ENCODE measurements at regions not wholly inside any gene's neighbourhood (a gene's known extent, or its start where the extent isn't known, plus 50 kb on each side); places are given as distances from the start of the nearest gene placed in this dataset.
A peak's percentile ranks its signal among the peaks of the same experiment; 100 is the strongest.
"Not testable (repeated sequence)": the region's sequence is repeated elsewhere in the genome, so short reads cannot be mapped to it uniquely, and the experiment has no call there.

- not testable (repeated sequence) for H3K36me3 Mint-ChIP-seq, H3K4me3 Mint-ChIP-seq
- H3K27ac Mint-ChIP-seq: peak overlapping the region; percentile 4
Measured at GRCh38 chr22:11065876-11066457, 4462.0 kb upstream of the OR11H1 start.

DNA sequence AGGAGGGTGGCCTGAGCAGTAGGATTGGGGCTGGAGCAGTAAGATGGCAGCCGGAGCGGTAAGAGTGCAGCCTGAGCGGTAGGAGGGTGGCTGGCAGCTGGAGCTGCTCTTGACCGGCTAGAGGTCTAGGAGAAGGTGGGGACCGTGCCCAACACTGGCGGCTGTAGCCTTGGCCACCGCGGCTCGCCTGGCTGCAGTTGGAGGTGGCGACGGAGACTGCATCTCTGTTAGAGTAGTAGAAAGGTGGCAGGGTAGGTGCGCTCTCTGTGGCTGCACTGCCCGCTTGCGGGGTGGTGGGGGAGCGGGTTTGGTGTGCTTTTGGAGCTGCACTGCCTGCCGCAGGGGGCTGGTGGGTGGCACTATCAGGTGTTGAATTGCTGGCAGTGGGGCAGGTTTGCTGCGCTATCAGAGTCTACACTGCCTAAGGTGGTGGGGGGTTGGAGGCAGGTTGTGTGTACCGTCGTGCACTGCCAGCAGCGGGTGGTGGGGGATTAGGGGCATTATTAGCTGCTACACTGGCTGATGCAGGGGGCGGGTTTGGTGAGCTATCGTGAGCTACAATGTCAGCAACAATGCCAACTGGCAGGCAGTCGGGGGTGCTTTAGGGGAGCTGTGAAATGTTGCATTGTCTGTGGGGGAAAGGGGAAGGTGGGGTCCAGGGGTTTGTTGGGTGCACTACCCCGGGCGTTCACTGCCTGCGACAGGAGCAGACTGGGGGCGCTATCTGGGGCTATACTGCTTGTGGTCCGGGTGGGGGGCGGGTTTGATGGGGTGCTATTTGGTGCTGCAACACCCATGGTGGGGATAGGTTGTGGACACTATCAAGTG is 4461.3 kb upstream of the OR11H1 start:
- peak in 1 of 2 donors; percentile 48 for DNase-seq (ENCODE audit: low spot score in 2 of 2)
- Mint-ChIP-seq H3K4me1 (peaks cover 20% of the 10 kb centered on the region), H3K27ac (peak overlapping the region; percentile 4), H3K4me3 (no peak overlapping the region), H3K9me3 (peaks cover 39% of the 10 kb centered on the region), H3K36me3 (no peaks in the 10 kb centered on the region)
- peak; percentile 48 for ATAC-seq

More at GRCh38 chr22:11065876-11066457, 4462.0 kb upstream of the OR11H1 start:
- ATAC-seq: not testable (repeated sequence)
- peaks cover 41% of the 10 kb centered on the region for H3K9me3 Mint-ChIP-seq
- peaks cover 20% of the 10 kb centered on the region for H3K4me1 Mint-ChIP-seq
- DNase-seq (ENCODE audit: low spot score in 2 of 2): peak in 1 of 2 donors; percentile 41

DNA sequence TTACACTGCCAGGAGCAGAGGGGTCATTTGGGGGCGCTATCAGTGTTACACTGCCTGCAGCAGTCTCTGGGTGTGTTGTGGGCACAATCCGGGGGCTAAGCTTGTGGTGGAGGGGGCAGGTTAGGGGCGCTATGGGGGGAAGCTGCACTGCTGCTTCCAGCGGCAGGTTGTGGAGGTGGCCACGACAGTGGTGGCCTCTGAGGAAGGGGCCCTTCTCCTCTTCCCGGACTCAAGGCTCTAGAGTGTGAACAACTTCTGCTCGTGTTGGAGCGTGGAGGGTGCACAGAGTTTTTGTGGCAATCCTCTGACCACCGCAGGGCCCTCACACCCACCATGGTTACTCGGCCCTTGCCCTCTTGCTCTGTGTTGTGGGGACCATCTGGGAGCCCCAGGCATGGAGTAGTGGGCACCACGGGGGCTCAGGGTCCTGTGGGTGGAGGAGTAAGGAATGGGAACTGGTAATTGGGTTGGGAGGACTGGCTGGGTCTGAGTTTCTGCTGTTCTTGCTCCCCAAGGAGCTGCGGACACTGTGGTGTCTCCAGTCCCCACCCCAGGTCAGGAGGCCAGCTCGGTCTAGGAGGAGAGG is 4460.6 kb upstream of the OR11H1 start:
- H3K36me3 Mint-ChIP-seq, H3K27ac Mint-ChIP-seq, H3K4me3 Mint-ChIP-seq: not testable (repeated sequence)
- Mint-ChIP-seq H3K9me3 (peaks cover 39% of the 10 kb centered on the region), H3K4me1 (peaks cover 20% of the 10 kb centered on the region)
- peak in 1 of 2 donors; percentile 46 for DNase-seq (ENCODE audit: low spot score in 2 of 2)
- ATAC-seq: peak; percentile 11

DNA sequence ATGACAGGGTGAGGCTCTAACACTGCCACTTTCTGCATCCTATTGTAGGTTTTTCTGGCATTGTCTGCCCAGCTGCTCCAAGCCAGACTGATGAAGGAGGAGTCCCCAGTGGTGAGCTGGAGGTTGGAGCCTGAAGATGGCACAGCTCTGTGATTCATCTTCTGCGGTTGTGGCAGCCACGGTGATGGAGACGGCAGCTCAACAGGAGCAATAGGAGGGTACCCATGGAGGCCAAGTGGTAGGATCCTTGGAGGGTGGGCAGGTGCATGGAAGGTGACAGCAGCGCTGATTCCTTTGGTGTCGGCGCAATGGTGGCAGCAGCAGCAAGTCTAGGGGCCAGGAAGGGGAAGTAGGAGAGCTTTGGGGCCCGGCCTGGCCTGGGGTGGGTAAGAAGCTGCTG is 4460.1 kb upstream of the OR11H1 start:
- H3K4me3 Mint-ChIP-seq, H3K36me3 Mint-ChIP-seq, H3K27ac Mint-ChIP-seq, ATAC-seq: not testable (repeated sequence)
- Mint-ChIP-seq H3K9me3 (peaks cover 38% of the 10 kb centered on the region), H3K4me1 (peaks cover 20% of the 10 kb centered on the region)
- peak in 1 of 2 donors; percentile 46 for DNase-seq (ENCODE audit: low spot score in 2 of 2)

DNA sequence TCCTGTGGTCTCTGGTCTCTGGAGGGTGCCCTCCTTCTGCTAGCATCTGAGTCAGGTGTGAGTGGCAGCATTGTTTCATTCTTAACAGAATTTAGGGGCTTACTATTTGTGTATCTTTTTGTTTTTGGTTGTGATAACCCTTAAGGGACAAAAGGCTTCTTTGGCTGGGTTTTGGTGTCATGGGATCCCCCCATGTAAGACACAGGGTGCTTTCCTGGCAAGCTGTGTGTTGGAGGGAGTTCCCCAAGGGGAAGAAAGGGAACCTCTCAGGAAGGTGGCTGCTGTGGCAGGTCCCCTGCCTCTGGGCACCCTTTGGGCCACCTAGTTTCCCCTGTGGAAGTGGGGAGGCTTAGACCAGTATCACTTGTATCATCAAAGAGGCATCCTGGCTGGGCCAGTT is 4459.6 kb upstream of the OR11H1 start:
- peaks cover 34% of the 10 kb centered on the region for H3K9me3 Mint-ChIP-seq
- H3K27ac Mint-ChIP-seq, H3K4me3 Mint-ChIP-seq, H3K36me3 Mint-ChIP-seq, ATAC-seq: not testable (repeated sequence)
- peak in 1 of 2 donors; percentile 39 for DNase-seq (ENCODE audit: low spot score in 2 of 2)
- H3K4me1 Mint-ChIP-seq: peaks cover 20% of the 10 kb centered on the region

Data from stimulated activated effector memory CD8-positive, alpha-beta T cell treated with anti-CD3 and anti-CD28 coated beads, Interleukin-12 subunit alpha, Interleukin-12 subunit beta, amount 100 ng/mL, for 72 hours (primary cell).